Retina (tissue), 1 donor: ENCODE measurements at regions not wholly inside any gene's neighbourhood (a gene's known extent, or its start where the extent isn't known, plus 50 kb on each side); places are given as distances from the start of the nearest gene placed in this dataset.

Experiments
- DNase-seq: peaks from one replicate; pipeline ENCODE4 v3.0.0-alpha.2; 2016

DNA sequence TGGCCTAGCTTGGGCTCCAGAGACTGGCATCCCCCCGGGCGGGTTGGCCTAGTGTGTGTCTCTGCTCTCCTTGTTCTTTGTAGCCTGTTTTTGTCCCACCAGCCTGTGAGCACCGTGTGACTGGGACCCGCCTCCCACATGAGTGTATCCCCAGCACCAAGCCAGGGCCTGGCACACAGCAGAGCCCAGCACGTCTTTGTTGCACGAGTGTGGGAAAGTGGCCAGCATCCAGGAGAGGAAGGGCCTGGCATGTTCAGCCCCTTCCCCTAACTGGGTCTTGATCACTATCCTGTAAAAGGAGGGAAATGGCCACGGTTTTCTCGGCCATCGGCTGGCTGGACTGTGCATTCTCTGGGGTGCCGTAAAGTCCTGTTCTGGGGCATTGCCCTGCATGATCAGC lies 290.1 kb downstream of the BMP7 start:
- no peak for DNase-seq

DNA sequence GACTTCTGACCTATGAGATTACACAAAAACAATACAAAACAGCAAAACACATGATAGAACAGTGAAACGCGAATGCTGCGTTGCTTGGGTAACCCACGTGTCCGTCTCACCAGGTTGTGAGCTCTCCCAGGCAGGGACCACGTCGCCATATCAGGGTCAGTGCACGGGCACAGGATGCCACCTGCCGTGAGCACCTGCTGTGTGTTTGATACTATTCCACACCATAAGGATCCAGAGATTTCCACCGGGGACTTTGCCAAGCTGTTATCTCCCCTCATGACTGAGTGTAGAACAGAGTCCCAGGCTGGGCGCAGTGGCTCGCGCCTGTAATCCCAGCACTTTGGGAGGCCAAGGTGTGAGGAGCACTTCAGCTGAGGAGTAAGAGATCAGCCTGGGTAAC lies 288.0 kb downstream of the BMP7 start:
- DNase-seq, result no peak

DNA sequence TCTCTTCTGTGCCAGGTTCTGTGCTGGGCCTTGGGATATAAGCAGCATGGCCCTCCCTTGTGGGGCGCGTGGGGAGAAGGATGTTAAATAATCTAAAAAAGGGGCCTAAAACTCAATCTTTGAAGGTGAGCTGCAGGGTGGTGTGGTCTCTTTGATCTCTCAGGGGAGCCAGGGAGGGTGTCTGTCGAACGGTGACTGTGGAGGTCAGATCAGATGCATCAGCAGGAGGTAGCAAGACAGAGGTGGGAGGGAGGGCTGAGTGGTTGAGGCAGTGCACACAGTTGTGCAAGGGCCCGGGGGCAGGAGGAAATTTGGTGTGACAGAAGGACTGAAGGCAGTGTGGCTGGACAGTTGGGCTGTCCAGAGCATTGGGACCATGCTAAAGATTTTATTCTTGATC lies 287.3 kb downstream of the BMP7 start:
- DNase-seq, result no peak

DNA sequence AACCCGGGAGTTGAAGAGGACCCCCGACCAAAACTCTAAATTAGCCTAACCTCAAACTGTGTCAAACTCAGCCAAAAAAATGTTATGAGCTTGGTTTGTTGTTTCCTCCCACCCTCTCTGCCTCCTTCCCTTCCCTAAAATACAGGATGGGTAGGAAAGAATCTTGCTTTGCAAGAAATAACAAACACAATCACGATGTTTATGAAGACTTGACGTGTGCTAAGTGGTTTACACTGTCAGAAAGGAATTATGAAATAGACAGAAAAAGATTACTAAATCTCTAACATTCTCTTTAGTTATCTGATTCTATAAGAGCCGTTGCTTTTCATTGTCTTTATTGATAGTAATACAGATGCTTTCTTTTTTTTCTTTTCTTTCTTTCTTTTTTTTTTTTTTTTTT lies 285.1 kb downstream of the BMP7 start:
- DNase-seq, result no peak

DNA sequence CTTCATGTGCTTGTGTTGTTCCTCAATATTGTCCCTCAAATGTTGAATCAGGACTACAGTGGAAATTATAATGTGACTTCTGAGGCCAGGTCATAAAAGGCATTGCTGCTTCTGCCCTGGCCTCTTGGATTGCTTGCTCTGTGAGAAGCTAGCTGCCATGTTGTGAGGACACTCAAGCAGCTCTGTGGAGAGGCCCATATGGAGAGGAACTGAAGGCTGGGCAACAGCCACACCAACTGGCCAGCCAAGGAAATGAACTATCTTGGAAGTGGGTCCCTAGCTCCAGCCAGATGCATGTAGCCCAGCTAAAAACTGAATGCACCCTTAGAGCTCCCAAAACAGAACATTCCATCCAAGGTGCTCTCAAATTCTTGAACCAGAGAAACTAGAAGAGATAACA lies 282.6 kb downstream of the BMP7 start:
- DNase-seq, result no peak

DNA sequence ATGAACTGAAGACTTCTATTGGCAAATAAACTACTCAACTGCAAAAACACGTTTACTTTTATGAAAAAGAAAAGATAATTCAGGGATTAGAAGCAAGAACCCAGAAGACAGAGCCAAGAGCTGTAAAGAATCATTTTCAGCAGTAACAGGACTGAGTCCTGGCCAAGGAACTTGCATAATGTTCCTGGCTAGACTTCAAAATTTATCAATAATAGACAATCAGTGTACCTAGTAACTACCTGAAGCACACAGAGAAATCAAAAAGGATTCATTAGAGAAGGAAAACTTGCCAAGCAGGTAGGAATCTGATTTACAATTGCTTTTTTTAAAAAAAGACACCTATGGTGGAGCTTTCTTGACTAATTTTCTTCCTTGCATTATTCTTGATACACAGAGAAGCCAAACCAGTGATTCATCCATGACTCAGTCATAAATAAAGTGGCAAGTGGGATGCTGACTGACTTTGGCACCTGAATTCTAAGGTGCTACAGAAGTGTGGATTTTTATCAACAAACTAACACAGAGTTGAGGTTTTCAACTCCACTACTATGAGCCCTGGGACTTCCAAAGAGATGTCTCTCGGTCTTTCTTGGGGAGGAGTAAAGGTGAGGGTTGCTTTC lies 281.3 kb downstream of the BMP7 start:
- DNase-seq, result no peak

DNA sequence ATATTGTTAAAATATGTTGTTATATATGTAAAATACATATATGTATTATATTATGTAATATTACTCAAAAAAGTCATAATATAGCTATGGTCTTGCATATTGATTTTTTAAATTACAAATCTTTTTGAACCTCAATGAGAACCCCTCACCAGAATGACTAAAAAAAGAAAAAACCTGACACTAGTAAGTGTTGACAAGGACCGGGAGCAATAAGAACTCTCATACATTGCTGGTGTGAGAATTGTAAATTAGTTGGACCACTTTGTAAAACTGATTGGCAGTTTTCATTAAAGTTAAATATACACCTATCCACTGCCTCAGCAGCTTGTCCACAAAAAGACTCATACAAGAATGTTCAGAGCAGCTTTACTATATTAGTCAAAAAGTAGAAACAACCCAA lies 280.0 kb downstream of the BMP7 start:
- no peak for DNase-seq

DNA sequence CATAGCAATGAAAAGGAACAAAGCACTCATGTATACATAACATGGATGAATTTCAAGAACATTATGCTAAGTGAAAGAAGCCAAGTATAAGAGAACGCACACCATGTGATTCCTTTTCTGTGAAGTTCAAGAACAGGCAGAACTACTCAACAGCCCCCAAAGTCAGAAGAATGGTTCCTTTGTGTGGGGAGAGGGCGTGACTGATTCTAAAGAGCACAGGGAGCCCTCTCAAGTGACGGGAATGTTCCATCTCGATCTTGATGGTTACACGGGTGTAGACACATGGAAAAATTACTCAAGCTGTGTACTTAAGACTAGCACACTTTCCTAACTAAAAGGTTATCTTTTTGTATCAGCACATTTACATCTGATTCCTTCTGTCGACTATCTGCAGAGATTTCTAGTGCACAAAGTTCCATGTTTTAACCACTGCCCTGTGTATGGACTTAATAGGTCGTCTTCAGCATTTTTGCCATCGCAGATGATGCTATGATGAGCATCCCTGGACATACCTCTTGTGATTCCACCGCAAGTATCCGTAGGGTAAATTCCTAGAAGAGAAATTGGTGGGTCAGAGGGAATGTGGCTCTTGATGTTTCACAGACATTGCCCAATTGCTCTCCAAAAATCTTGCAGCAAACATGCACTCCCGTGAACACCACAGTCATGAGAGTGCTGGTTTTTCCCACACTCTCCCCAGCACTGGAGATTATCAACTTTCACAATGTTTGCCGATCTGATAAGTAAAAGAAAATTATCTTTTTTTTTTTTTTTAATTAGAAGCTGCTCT lies 279.3 kb downstream of the BMP7 start:
- no peak for DNase-seq

DNA sequence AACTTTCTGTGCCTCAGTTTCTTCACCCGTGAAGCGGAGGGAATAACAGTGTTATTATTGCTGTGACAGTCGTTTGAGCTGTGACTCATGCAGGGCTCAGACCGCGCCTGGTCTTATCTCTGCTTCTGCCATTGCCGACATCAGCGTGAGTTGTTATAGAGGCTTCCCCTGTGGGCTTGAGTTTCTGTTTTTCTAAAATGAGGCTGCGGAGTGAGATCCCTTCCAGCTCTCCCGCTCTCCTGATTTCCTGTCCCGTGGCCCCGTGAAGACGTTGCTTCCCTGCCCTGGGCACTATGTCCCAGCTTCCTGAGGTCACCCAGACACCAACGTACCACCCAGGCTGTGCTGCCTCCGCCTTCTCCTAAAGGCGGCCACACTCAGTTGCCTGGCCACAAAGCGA lies 278.5 kb downstream of the BMP7 start:
- no peak for DNase-seq

DNA sequence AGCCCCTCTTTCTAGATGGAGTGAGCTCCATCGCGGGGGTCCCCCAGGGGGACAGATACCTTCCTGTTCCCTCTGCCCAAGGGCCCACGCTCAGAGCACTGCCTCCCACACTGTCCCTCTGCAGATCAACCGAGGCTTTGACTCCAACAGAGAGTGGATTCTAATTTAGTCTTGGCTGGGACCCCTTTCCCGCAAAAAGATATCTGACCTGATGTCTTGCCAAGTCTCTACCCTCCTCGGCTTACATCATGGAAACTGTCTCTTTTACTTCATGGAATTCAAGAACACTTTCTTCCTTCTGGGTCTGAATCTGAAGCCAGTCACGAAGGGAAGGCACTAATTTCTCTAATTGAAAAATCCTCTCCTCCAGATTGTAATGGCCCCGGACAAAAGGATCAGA lies 278.0 kb downstream of the BMP7 start:
- no peak for DNase-seq

DNA sequence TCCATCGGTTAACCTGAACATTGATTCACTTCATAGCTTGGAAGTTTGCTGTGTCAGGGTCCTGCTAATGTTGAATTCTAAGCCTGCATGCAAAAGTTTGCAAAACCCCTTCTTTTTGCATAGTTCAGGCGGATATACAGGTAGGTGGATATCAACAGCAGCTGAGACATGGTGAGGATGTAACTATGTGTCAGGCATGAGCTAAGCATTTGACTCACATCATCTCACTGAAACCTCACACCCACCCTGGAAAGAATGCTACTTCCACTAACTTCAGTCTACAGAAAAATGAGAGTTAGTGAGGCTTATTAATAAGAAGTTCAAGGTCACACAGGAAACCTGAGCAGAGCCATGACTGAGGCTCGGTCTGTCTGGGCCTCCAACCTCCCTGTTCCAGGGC lies 276.9 kb downstream of the BMP7 start:
- no peak for DNase-seq

DNA sequence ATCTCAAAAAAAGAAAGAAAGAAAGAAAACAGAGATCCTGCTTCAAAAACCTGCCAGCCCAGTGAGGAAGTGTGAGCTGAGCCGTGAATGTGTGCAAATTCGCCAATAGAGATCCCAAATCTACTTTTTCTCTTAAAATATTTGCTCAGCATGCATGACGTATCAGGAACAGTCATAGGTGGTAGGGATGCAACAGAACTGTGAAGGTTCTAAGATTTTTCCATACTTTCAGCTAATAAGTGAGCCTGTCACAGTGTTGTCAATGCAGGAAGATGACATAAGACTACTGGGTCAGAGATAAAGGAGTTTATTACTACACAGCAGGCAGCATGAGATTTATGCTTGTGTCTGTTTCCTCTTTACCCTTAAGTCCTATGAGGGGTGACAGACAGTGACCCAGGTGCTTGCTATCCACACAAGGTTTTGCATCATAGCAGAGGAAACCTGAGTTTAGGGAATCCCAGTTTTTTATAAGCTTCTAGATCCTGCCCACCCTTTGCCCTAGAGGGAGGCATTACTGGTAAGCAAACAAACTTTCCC lies 273.4 kb downstream of the BMP7 start:
- no peak for DNase-seq

DNA sequence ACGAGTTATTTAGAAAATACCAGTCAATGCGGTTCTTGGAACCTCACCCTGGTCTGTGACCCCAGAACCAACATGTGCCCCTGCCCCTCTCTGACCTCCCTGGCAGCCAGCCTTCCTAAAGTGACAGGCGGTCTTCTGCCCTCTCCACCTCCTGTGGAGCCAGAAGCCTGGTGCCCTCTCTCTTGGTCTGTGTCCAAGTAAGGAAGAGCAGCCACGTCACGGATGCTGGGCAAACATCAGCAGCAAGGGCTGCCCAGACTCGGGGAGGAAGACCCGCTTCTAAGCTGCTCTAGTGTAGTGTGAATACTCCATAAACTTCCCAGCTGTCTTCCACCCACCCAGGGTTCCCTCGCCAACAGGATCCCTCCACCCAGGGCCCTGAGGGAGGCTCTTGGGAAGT lies 272.4 kb downstream of the BMP7 start:
- no peak for DNase-seq

DNA sequence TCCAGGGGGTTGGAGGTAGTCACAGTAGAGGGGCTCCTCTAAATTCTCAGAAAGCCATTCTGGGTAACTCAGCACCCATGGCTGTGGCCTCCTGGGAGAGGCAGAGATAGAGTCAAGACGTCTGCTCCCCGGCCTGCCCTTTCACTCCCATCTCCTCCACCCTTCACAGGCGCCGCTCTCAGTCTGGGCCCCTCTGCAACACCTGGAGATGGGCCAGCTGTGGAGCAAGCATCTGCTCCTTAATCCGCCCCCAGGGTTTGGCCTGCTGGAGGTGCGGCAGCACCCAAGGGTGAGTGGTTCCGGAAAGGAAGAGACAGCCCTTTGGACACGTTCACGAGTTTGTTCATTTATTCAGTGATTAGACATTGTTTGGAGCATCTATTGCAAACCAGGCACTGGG lies 271.3 kb downstream of the BMP7 start:
- no peak for DNase-seq

DNA sequence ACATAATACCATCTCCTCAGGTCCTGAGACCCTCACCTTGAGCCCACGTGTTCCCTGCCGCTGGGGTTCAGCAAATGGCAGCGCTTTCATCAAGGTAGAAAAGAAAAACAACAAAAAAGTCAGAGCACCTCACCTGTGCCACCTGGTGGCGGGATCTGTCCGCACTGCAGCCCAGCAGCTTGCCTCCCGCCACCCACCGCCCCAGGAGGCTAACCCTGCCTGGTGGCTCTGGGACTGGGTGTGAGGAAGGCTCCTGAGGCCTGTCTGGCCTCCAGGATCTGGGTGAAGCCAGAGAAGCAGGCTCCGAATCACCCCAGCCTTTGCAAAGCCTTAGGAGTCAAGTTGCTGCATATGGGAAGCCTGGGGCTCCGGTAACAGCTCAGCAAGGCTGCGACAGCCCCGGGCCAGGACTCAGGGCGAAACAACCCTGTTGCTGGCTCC lies 270.8 kb downstream of the BMP7 start:
- peak; percentile 55 for DNase-seq

DNA sequence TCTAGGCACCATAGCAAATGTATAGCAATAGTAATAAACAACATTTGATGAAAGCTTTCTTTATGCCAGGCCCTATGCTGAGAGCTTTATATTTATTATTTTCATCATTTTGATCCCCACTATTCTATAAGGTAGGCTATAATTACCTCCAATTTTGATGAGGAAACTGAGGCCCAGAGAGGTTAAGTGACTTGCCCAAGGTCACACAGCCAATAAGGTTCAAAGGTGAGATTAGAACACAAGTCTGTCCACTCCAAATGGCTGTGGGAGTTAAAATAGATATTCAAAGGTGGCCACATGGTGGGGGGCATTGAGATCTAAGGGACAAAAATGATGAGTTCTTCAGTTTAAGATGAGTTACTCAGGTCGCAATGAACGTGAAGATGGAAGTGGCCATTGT lies 269.9 kb downstream of the BMP7 start:
- no peak for DNase-seq

DNA sequence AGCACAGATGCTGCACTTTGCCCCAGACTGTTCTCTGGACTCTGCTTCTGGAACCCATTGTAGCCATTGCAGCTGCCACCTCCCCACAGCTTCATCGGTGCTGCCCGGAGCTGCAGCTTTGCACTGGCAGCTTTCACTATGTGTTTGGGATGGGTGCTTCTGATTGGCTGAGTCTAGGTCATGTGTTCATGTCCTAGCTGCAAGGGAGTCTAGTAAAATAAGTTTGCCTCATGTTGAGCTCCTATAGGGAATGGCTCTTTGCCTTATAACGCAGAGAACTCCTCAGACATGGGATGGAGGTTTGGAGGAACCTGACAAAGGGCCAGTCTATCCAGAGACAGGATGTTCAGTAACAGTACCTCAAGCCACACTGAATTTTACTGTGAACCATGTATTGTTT lies 268.0 kb downstream of the BMP7 start:
- DNase-seq, result no peak

DNA sequence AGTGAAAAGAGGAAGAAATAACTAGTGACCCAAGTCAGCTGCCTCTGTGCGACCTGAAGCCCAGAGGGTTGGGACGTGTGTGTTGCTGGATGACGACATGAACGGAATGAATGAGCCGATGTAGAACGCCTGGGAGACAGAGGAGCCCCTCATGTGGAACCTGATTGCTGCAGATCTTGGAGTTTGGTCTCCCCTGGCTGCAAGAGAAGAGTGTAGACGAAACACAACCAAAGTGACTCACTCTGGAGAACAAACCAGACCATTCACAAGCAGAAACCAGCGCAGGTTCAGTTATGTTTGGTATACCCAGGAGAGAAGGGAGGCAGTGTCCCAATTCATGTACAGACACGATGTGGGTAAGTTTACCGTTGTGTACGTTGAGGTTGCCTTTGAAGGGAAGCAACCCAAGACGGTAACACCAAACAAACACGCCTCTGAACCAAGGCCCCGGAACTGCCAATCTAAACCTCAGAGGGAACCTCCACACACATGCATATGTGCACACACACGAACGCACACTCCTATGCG lies 265.9 kb downstream of the BMP7 start:
- DNase-seq, result no peak

DNA sequence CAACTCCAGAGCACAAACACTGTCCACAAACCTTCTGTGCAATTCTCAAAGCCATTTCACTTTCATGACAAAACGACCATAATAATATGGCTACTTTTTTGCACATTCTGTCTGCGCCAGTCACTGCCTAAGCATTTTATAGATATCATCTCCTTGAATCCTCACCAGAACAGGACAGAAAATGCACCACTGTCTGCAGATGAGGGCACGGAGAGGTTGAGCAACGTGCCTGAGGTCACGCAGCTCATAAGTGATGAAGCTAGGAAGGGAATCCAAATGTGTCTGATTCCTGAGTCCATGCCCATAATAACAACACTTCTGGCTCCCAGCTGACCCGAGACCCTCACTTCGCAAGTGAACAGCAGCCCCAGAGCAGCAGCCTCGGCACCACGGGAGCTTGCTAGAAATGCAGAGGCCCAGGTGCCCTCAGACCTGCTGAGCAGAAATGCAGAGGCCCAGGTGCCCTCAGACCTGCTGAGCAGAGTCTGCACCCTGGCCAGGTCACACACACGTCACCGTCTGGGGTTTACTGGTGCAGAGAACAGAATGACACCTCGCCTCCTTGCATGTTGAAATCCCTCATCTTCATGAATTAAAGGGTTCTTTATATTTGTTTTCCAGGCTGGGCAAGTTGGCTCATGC lies 265.2 kb downstream of the BMP7 start:
- no peak for DNase-seq

DNA sequence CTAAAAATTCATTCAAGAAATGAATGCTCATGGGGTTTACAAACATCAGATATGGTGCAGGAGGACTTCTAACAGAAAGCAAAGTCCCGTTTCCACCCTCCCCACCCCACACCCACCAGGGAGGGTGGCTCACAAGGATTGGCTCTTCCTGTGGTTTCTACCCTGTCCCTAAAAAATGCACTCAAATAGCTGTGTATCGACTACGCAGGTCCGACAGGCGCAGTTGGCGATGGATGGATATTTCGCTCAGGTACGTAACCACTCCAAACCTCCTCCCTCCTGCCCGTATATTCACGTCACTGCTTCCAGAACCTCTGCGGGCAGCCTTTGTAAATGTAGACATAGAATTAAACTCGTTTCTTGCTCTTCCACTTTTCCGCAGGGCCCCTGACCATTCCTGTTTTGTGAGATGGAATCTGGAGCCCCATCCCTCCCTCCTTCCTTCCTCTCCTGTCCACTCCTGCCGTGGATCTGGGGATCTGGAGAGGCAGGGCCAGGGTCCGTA lies 264.3 kb downstream of the BMP7 start:
- DNase-seq, result no peak

DNA sequence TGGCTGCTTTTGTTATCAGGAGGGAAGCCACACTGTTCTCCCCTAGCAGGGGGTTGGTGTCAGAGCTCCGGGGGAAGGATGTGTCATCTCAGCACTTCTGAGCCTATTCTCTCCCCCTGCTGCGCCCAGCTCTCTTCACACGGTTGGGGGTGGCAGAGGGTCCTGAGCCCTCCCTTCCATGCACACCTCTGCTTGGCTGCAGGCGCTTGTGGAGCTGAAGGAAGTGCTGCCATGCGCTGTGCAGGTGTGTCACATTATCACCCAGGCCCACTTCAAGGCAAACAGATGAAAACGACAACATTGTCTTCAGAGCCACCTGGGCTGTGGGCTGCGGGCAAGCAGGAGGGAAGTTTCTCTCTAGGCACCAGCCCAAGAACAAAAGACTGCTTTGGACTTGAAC lies 263.4 kb downstream of the BMP7 start:
- no peak for DNase-seq

DNA sequence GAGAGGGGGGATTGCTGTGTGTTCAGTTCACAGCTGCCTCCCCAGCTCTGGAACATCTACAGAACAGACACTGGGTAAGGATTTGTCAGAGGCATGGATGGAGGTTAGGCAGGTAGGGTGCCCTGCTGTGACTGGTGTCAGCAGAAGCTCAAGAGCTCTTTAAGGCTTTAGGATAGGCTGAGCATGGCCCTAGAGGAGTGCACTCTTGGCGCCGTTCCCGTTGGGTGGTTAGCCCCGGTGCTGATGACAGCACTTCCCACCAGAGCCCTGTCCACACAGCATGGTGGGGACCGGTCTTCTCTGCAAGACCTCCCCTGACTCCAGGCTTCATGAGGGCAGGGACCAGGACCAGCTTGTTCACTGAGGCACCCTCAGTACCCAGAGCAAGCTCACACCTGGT lies 262.0 kb downstream of the BMP7 start:
- DNase-seq, result no peak
